Stimulated activated CD8-positive, alpha-beta memory T cell treated with anti-CD3 and anti-CD28 coated beads, Interleukin-2, amount 100 ng/mL, for 48 hours (primary cell): ENCODE measurements at regions not wholly inside any gene's neighbourhood (a gene's known extent, or its start where the extent isn't known, plus 50 kb on each side); places are given as distances from the start of the nearest gene placed in this dataset.
"Not testable (repeated sequence)": the region's sequence is repeated elsewhere in the genome, so short reads cannot be mapped to it uniquely, and the experiment has no call there.

Experiments
- DNase-seq, 2 donors: peaks; one replicate each; pipeline ENCODE4 v3.0.0-alpha.2; 2020; ENCODE audit warnings: low read depth in 2 of 2

- no peak for DNase-seq
These were observed 56.3 kb upstream of the USP6NL start for GRCh38 chr10:11667756-11668155.

- DNase-seq: no peak
These were observed 52.5 kb upstream of the USP6NL start for GRCh38 chr10:11663763-11664555.

GRCh38 chr10:11663126-11663515 is 51.7 kb upstream of the USP6NL start:
- not testable (repeated sequence) for DNase-seq

GRCh38 chr10:11661441-11661840 is 50.0 kb upstream of the USP6NL start:
- no peak for DNase-seq
